Thyroid gland (tissue), 4 donors: ENCODE measurements at regions not wholly inside any gene's neighbourhood (a gene's known extent, or its start where the extent isn't known, plus 50 kb on each side); places are given as distances from the start of the nearest gene placed in this dataset.
"Not testable (repeated sequence)": the region's sequence is repeated elsewhere in the genome, so short reads cannot be mapped to it uniquely, and the experiment has no call there.

Source experiments
- DNase-seq, 2 donors: peaks; one replicate each; pipeline ENCODE4 v3.0.0-alpha.2; 2019
- H3K27ac ChIP-seq, 3 donors: fragments of 200-600 bp; sonication (generic); 1 replicate in 2 of 3; 2 replicates in 1 of 3; pipeline ENCODE4 v1.5.1; 2016 to 2019; ENCODE audit warnings: mild to moderate bottlenecking in 1 of 3, moderate library complexity in 1 of 3
- H3K27me3 ChIP-seq: fragments of 200-600 bp; sonication (generic); one replicate; pipeline ENCODE4 v1.5.1; 2019
- H3K36me3 ChIP-seq, 2 donors: fragments of 200-600 bp; sonication (generic); one replicate each; pipeline ENCODE4 v1.5.1; 2016 to 2019
- H3K4me1 ChIP-seq, 2 donors: fragments of 200-600 bp; sonication (generic); one replicate each; pipeline ENCODE4 v1.5.1; 2017 to 2019
- H3K4me3 ChIP-seq, 3 donors: fragments of 200-600 bp; sonication (generic); replicated peaks in 1 of 3; 1 replicate in 2 of 3; 2 replicates in 1 of 3; pipeline ENCODE4 v1.5.1; 2016; ENCODE audit warnings: mild to moderate bottlenecking in 1 of 3
- H3K9me3 ChIP-seq: fragments of 200-600 bp; sonication (generic); one replicate; pipeline ENCODE4 v1.5.1; 2017
- CTCF ChIP-seq, 6 experiments: fragments of 200-600 bp in 3 of 6; fragments of 450-650 bp in 3 of 6; sonication (generic) in 3 of 6; IDR thresholded peaks; one replicate each; pipeline ENCODE4 v1.5.1; 2016 to 2019; ENCODE audit warnings: antibody characterized with exemption in 6 of 6, mild to moderate bottlenecking in 2 of 6, inconsistent platforms in 1 of 6, moderate library complexity in 1 of 6
- POLR2A ChIP-seq, 2 donors: fragments of 450-650 bp; IDR thresholded peaks; one replicate each; pipeline ENCODE4 v1.6.1; 2017; ENCODE audit warnings: antibody characterized with exemption in 2 of 2, mild to moderate bottlenecking in 2 of 2, moderate library complexity in 1 of 2
- WGBS, 2 donors: methylation state at CpG; one replicate each; pipeline ENCODE4 v1.1.5; 2017; 5-methylcytosine and 5-hydroxymethylcytosine counted together
- intact Hi-C: fragments of 100-400 bp; cut with DNase I; formaldehyde crosslinking; loops from one replicate; pipeline ENCODE4 v1.15.1; 2023

- no peak for DNase-seq
- whole genome bisulfite sequencing, 2 donors: 93 to 95% methylated on average over 7 of the region's 7 CpGs
- H3K36me3 ChIP-seq: no peaks in the 10 kb centered on the region
- no peaks in the 10 kb centered on the region for H3K27me3 ChIP-seq
- no peaks in the 10 kb centered on the region for H3K9me3 ChIP-seq
- no peak for TF ChIP-seq CTCF (IDR thresholded peaks at IDR 0.05)
- no peak for TF ChIP-seq POLR2A (IDR thresholded peaks at IDR 0.05)
- H3K27ac ChIP-seq: no peak overlapping the region
- no peak overlapping the region for H3K4me3 ChIP-seq
- H3K4me1 ChIP-seq: no peaks in the 10 kb centered on the region
- intact Hi-C loops: no loop called here
These were observed 354.7 kb downstream of the FBXW7 start for GRCh38 chr4:152181150-152181549.

GRCh38 chr4:152180369-152180768 lies 355.5 kb downstream of the FBXW7 start:
- no peak overlapping the region for H3K4me3 ChIP-seq
- H3K9me3 ChIP-seq: no peaks in the 10 kb centered on the region
- intact Hi-C loops: no loop called here
- H3K27ac ChIP-seq: no peak overlapping the region
- DNase-seq: no peak
- H3K4me1 ChIP-seq: no peaks in the 10 kb centered on the region
- WGBS, 2 donors: 88 to 94% methylated on average over 2 of the region's 2 CpGs
- H3K27me3 ChIP-seq: no peaks in the 10 kb centered on the region
- TF ChIP-seq CTCF (IDR thresholded peaks at IDR 0.05) (no peak), POLR2A (IDR thresholded peaks at IDR 0.05) (no peak)
- H3K36me3 ChIP-seq: no peaks in the 10 kb centered on the region

DNA sequence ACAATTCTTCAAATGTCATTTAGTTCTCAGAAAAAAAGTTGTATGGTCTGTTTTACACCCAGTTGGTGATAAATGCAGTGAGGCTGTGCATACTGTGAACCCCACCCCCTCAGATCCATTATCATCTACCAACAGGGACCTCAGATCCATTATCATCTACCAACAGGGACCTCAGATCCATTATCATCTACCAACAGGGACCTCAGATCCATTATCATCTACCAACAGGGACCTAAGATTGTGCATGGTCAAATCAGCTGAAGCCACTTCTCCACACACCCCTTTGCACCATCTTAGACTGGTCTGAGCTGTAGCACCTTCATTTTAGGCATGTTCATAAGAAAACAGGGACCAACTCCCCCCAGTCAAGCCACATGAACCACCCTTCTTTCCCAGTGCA lies 358.4 kb downstream of the FBXW7 start:
- H3K9me3 ChIP-seq, H3K36me3 ChIP-seq, DNase-seq, H3K27me3 ChIP-seq, intact Hi-C loops, H3K4me1 ChIP-seq, H3K27ac ChIP-seq, H3K4me3 ChIP-seq: not testable (repeated sequence)

DNA sequence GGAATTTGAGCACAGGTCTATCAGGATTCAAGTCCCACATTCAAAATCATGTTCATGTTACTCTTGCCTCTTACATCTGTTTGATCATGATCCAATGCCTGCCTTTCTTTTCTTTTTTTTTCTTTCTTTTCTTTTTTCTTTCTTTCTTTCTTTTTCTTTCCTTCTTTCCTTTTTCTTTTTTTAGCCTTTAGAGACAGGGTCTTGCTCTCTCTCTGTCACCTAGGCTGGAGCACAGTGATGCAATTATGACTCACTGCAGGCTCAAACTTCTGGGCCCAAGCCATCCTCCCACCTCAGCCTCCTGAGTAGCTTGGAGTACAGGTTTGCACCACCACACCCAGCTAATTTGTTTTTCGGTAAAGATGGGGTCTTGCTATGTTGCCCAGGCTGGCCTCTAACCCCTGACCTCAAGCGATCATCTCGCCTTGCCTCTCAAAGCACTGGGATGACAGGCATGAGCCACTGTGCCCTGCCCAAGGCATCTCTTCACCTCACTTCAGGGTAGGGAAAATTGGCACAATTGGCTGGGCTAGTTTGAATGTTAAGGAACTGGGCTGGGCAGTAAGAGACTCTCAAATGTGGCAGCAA lies 359.2 kb downstream of the FBXW7 start:
- WGBS, 2 donors: 81 to 84% methylated on average over 3 of the region's 3 CpGs
- H3K4me3 ChIP-seq: no peak overlapping the region

DNA sequence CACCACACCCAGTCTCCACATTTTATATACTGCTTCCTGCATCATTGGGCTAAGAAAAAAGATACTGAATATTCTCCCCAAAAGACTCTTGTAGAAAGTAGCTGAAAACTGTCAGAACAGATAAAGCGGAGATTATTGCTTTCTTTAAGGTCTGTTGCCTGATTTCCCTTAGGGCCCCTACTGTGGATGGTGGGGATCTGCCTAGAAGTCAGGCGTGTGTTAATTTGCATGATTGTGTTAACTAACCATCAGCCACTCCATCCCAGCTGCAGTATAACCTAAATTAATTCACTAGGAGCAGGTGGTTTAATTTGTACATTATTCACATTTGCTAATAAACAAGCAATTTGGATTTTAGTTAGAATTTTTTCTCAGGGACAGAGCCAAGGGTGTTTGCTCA lies 360.3 kb downstream of the FBXW7 start:
- no peak for TF ChIP-seq POLR2A (IDR thresholded peaks at IDR 0.05)
- no peaks in the 10 kb centered on the region for H3K36me3 ChIP-seq
- H3K4me3 ChIP-seq: no peak overlapping the region
- no peak for DNase-seq
- no peak overlapping the region for H3K27ac ChIP-seq
- WGBS, 2 donors: 92 to 93% methylated on average over 2 of the region's 2 CpGs
- H3K9me3 ChIP-seq: no peaks in the 10 kb centered on the region
- H3K4me1 ChIP-seq: no peaks in the 10 kb centered on the region
- H3K27me3 ChIP-seq: no peaks in the 10 kb centered on the region
- intact Hi-C loops: no loop called here

More for the DNA sequence above, 359.2 kb downstream of the FBXW7 start:
- no peaks in the 10 kb centered on the region for H3K36me3 ChIP-seq
- H3K9me3 ChIP-seq: no peaks in the 10 kb centered on the region
- TF ChIP-seq POLR2A (IDR thresholded peaks at IDR 0.05): no peak
- no peak for TF ChIP-seq CTCF (IDR thresholded peaks at IDR 0.05)
- DNase-seq: no peak
- no peak overlapping the region for H3K27ac ChIP-seq
- no peaks in the 10 kb centered on the region for H3K4me1 ChIP-seq
- no peaks in the 10 kb centered on the region for H3K27me3 ChIP-seq
- intact Hi-C loops: no loop called here

- Histone ChIP-seq H3K36me3 (no peaks in the 10 kb centered on the region), H3K27me3 (no peaks in the 10 kb centered on the region), H3K4me1 (no peaks in the 10 kb centered on the region), H3K27ac (no peak overlapping the region), H3K4me3 (no peak overlapping the region), H3K9me3 (no peaks in the 10 kb centered on the region)
- 75 to 84% methylated on average over 6 of the region's 6 CpGs for WGBS, 2 donors
- intact Hi-C loops: no loop called here
- DNase-seq: no peak
- TF ChIP-seq CTCF (IDR thresholded peaks at IDR 0.05) (no peak), POLR2A (IDR thresholded peaks at IDR 0.05) (no peak)
These were observed 363.7 kb downstream of the FBXW7 start for GRCh38 chr4:152172146-152172545.
